GM19238 (cell line): ENCODE measurements at regions not wholly inside any gene's neighbourhood (a gene's known extent, or its start where the extent isn't known, plus 50 kb on each side); places are given as distances from the start of the nearest gene placed in this dataset.
"Not testable (repeated sequence)": the region's sequence is repeated elsewhere in the genome, so short reads cannot be mapped to it uniquely, and the experiment has no call there.

Experiments used
- DNase-seq: peaks from one replicate; pipeline ENCODE4 v3.0.0; 2011; ENCODE audit warnings: low spot score; ENCODE audit not compliant: insufficient read length

GRCh38 chr7:24050991-24051560 lies 232.9 kb upstream of the NPY start:
- DNase-seq, result no peak

- DNase-seq, result no peak
Observed at GRCh38 chr7:24051651-24052050, 232.3 kb upstream of the NPY start.

GRCh38 chr7:24052572-24053260 lies 231.3 kb upstream of the NPY start:
- no peak for DNase-seq

GRCh38 chr7:24054236-24054635 lies 229.8 kb upstream of the NPY start:
- DNase-seq, result no peak

- DNase-seq, result no peak
Observed at GRCh38 chr7:24057243-24057642, 226.7 kb upstream of the NPY start.

- no peak for DNase-seq
Observed at GRCh38 chr7:24058953-24059352, 225.0 kb upstream of the NPY start.

- DNase-seq, result no peak
Observed at GRCh38 chr7:24059775-24060174, 224.2 kb upstream of the NPY start.

- DNase-seq, result no peak
Observed at GRCh38 chr7:24063721-24064120, 220.3 kb upstream of the NPY start.

GRCh38 chr7:24069751-24070150 lies 214.2 kb upstream of the NPY start:
- DNase-seq, result no peak

GRCh38 chr7:24073651-24074420 lies 210.2 kb upstream of the NPY start:
- no peak for DNase-seq

- no peak for DNase-seq
Observed at GRCh38 chr7:24075426-24075810, 208.6 kb upstream of the NPY start.

- no peak for DNase-seq
Observed at GRCh38 chr7:24082826-24083225, 201.2 kb upstream of the NPY start.

- DNase-seq, result no peak
Observed at GRCh38 chr7:24102988-24103387, 181.0 kb upstream of the NPY start.

- DNase-seq, result peak; percentile 7
Observed at GRCh38 chr7:24108906-24109376, 175.0 kb upstream of the NPY start.

GRCh38 chr7:24110056-24110455 lies 173.9 kb upstream of the NPY start:
- DNase-seq, result no peak

- DNase-seq, result no peak
Observed at GRCh38 chr7:24113506-24113905, 170.5 kb upstream of the NPY start.

GRCh38 chr7:24115661-24116060 lies 168.3 kb upstream of the NPY start:
- DNase-seq, result no peak

- DNase-seq, result not testable (repeated sequence)
Observed at GRCh38 chr7:24117903-24118499, 166.0 kb upstream of the NPY start.

GRCh38 chr7:24119852-24120251 lies 164.1 kb upstream of the NPY start:
- no peak for DNase-seq

- no peak for DNase-seq
Observed at GRCh38 chr7:24123076-24123475, 160.9 kb upstream of the NPY start.

GRCh38 chr7:24125765-24126164 lies 158.2 kb upstream of the NPY start:
- DNase-seq, result no peak

- no peak for DNase-seq
Observed at GRCh38 chr7:24127930-24128329, 156.1 kb upstream of the NPY start.
